SK-N-MC (cell line): ENCODE measurements at regions not wholly inside any gene's neighbourhood (a gene's known extent, or its start where the extent isn't known, plus 50 kb on each side); places are given as distances from the start of the nearest gene placed in this dataset.

Experiments
- EZH2 ChIP-seq: fragments of 200-600 bp; sonication (generic); IDR thresholded peaks from one replicate; pipeline ENCODE4 v1.6.1; 2017; ENCODE audit warnings: antibody characterized with exemption
- FOXP2 ChIP-seq: optimal IDR thresholded peaks from 2 replicates; pipeline ENCODE3; 2011; ENCODE audit warnings: mild to moderate bottlenecking, moderate library complexity; ENCODE audit not compliant: insufficient read depth; ENCODE audit errors: extremely low read length, control extremely low read depth
- POLR2AphosphoS5 ChIP-seq: IDR thresholded peaks from 2 replicates; pipeline ENCODE4 v1.6.1; 2012; ENCODE audit warnings: mild to moderate bottlenecking, low read depth, low read length, borderline replicate concordance

DNA sequence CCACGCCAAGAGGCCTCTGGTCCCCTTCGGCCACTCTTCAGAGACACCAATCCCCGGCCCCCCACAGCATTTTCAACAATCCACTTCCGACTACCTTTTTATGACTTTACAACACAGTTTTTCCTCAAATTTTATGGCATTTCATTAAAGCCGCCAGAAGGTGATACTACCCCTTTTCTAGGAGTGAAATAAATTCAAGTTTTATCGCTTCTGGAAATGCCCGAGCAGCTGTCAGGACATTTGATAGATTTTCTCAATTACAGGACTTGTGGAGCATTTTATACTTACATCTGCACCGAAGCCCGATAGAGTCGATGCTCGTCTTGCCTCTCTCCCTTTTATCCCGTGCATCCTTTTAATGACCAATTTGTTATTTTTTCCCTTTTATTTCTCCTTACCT lies 108.1 kb upstream of the CREB1 start:
- no peak for TF ChIP-seq POLR2AphosphoS5
- TF ChIP-seq EZH2: no peak
- TF ChIP-seq FOXP2: no peak
